GM18867 (cell line): ENCODE measurements at regions not wholly inside any gene's neighbourhood (a gene's known extent, or its start where the extent isn't known, plus 50 kb on each side); places are given as distances from the start of the nearest gene placed in this dataset.

Experiments
- ATAC-seq: cut with Tn5 transposase; IDR thresholded peaks from one replicate; pipeline ENCODE4 v1.9.1; 2021; ENCODE audit warnings: mild to moderate bottlenecking, moderate library complexity; ENCODE audit not compliant: unreplicated experiment

- ATAC-seq: no peak
Measured at GRCh38 chr4:30783751-30784150, 63.6 kb downstream of the PCDH7 start.

GRCh38 chr4:30789219-30789671, 69.1 kb downstream of the PCDH7 start:
- no peak for ATAC-seq

GRCh38 chr4:30790123-30790522, 70.0 kb downstream of the PCDH7 start:
- no peak for ATAC-seq

- no peak for ATAC-seq
Measured at GRCh38 chr4:30790998-30791397, 70.8 kb downstream of the PCDH7 start.

GRCh38 chr4:30792601-30793000, 72.4 kb downstream of the PCDH7 start:
- ATAC-seq: no peak

- ATAC-seq: no peak
Measured at GRCh38 chr4:30801876-30802275, 81.7 kb downstream of the PCDH7 start.

- ATAC-seq: no peak
Measured at GRCh38 chr4:30802622-30803323, 82.6 kb downstream of the PCDH7 start.

- ATAC-seq: no peak
Measured at GRCh38 chr4:30808276-30808675, 88.1 kb downstream of the PCDH7 start.

GRCh38 chr4:30811296-30811695, 91.1 kb downstream of the PCDH7 start:
- ATAC-seq: no peak

- ATAC-seq: no peak
Measured at GRCh38 chr4:30815685-30816084, 95.5 kb downstream of the PCDH7 start.

- ATAC-seq: no peak
Measured at GRCh38 chr4:30817447-30817846, 97.3 kb downstream of the PCDH7 start.

GRCh38 chr4:30818541-30818940, 98.4 kb downstream of the PCDH7 start:
- no peak for ATAC-seq

- no peak for ATAC-seq
Measured at GRCh38 chr4:30821275-30821674, 101.1 kb downstream of the PCDH7 start.

GRCh38 chr4:30821859-30822612, 101.9 kb downstream of the PCDH7 start:
- no peak for ATAC-seq

GRCh38 chr4:30822911-30823551, 102.9 kb downstream of the PCDH7 start:
- ATAC-seq: no peak

GRCh38 chr4:30825008-30825770, 105.0 kb downstream of the PCDH7 start:
- no peak for ATAC-seq

- ATAC-seq: no peak
Measured at GRCh38 chr4:30828264-30828926, 108.2 kb downstream of the PCDH7 start.

- no peak for ATAC-seq
Measured at GRCh38 chr4:30832639-30833038, 112.5 kb downstream of the PCDH7 start.

- ATAC-seq: no peak
Measured at GRCh38 chr4:30833206-30833605, 113.0 kb downstream of the PCDH7 start.

GRCh38 chr4:30835044-30835443, 114.9 kb downstream of the PCDH7 start:
- no peak for ATAC-seq

- ATAC-seq: no peak
Measured at GRCh38 chr4:30836231-30836630, 116.1 kb downstream of the PCDH7 start.
